Mesothelial cell of epicardium (in vitro differentiated cells): ENCODE measurements at regions not wholly inside any gene's neighbourhood (a gene's known extent, or its start where the extent isn't known, plus 50 kb on each side); places are given as distances from the start of the nearest gene placed in this dataset.

ENCODE experiments used
- DNase-seq, 2 experiments: peaks; one replicate each; pipeline ENCODE4 v3.0.0; 2021; ENCODE audit warnings: low spot score in 2 of 2; ENCODE audit not compliant: unreplicated experiment in 2 of 2
- H3K27ac Mint-ChIP-seq: 2 replicates; pipeline ENCODE4 v1.8.0; 2021; ENCODE audit warnings: mixed read lengths
- H3K27me3 Mint-ChIP-seq: 2 replicates; pipeline ENCODE4 v1.8.0; 2021; ENCODE audit warnings: low read depth, mixed read lengths
- H3K36me3 Mint-ChIP-seq: 2 replicates; pipeline ENCODE4 v1.8.0; 2021; ENCODE audit warnings: mixed read lengths
- H3K4me1 Mint-ChIP-seq: 2 replicates; pipeline ENCODE4 v1.8.0; 2021; ENCODE audit warnings: mixed read lengths
- H3K4me3 Mint-ChIP-seq: 2 replicates; pipeline ENCODE4 v1.8.0; 2021; ENCODE audit warnings: mild to moderate bottlenecking, moderate library complexity, mixed read lengths
- H3K9me3 Mint-ChIP-seq: 2 replicates; pipeline ENCODE4 v1.8.0; 2021; ENCODE audit warnings: mixed read lengths
- CTCF ChIP-seq: fragments of 200-600 bp; sonication (generic); IDR thresholded peaks from one replicate; pipeline ENCODE4 v1.5.0; 2021; ENCODE audit warnings: antibody characterized with exemption; ENCODE audit not compliant: unreplicated experiment

DNA sequence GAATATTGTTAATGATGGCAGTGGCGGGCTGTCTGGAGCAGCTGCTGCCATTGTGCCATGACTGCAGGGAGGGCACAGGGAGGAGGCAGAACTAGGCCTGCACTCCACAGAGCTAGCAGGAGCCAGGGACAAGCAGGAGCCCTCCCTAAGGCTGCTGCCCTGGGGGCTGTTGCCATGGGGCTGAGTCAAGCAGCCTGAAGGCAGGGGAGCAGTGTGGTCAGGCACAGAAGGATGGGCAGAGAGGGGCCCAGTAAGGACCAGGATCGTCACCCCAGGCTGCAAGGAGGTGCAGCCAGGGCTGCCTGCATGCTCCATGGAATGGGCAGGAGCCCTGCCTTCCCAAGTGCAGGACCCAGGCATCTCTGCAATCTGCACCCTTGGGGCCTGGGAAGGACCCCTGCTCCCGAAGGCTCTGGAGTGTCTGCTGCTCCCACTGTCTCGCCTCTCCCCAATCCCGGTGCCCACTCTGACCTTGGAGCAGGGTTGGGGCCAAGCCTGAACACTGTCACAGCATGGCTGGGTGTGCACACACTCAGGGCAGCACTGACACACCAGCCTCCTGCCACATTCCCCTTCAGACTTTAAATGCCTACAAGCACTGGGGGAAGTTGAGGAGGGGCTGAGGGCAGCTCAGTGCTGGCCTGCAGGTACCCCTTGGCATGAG lies 98.3 kb upstream of the GALNTL6 start:
- TF ChIP-seq CTCF, result no peak
- Mint-ChIP-seq H3K27ac (no peak overlapping the region), H3K9me3 (no peaks in the 10 kb centered on the region), H3K36me3 (no peaks in the 10 kb centered on the region), H3K4me3 (no peak overlapping the region), H3K4me1 (peaks cover 3% of the 10 kb centered on the region), H3K27me3 (no peaks in the 10 kb centered on the region)
- DNase-seq, result no peak

GRCh38 chr4:171710743-171711142 lies 102.5 kb upstream of the GALNTL6 start:
- no peak for DNase-seq
- H3K4me1 Mint-ChIP-seq, result no peaks in the 10 kb centered on the region
- no peak overlapping the region for H3K27ac Mint-ChIP-seq
- H3K27me3 Mint-ChIP-seq, result peaks cover 8% of the 10 kb centered on the region
- no peaks in the 10 kb centered on the region for H3K36me3 Mint-ChIP-seq
- H3K4me3 Mint-ChIP-seq, result no peak overlapping the region
- TF ChIP-seq CTCF, result no peak
- H3K9me3 Mint-ChIP-seq, result no peaks in the 10 kb centered on the region

DNA sequence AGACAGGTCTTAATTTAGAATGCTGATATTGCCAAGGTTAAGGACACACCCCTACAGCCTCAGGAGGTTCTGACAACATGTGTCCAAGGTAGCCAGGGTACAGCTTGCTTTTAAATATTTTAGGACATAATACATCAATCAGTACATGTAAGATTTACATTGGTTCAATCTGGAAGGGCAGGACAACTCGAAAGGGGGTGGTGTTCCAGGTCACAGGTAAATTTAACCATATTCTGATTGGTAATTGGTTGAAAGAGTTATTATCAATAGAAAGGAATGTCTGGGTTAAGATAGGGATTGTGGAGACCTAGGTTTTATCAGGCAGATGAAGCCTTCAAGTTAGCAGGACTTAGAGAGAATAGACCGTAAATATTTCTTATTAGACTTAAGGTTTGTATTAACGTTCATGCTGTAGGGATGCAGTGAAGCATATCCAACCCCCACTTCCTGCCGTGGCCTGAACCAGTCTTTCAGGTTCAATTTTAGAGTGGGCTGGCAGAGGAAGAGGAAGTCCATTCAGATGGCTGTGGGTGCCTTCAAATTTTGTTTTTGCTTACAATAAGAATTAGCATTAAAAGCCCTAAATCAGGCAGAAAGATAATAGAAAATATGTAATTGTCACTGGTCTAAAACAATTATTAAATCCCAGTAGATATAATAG lies 136.5 kb upstream of the GALNTL6 start:
- no peak overlapping the region for H3K4me3 Mint-ChIP-seq
- no peak overlapping the region for H3K27ac Mint-ChIP-seq
- H3K27me3 Mint-ChIP-seq, result peaks cover 2% of the 10 kb centered on the region
- H3K4me1 Mint-ChIP-seq, result peaks cover 5% of the 10 kb centered on the region
- H3K9me3 Mint-ChIP-seq, result peaks cover 5% of the 10 kb centered on the region
- no peaks in the 10 kb centered on the region for H3K36me3 Mint-ChIP-seq
- DNase-seq, result no peak
- TF ChIP-seq CTCF, result no peak

DNA sequence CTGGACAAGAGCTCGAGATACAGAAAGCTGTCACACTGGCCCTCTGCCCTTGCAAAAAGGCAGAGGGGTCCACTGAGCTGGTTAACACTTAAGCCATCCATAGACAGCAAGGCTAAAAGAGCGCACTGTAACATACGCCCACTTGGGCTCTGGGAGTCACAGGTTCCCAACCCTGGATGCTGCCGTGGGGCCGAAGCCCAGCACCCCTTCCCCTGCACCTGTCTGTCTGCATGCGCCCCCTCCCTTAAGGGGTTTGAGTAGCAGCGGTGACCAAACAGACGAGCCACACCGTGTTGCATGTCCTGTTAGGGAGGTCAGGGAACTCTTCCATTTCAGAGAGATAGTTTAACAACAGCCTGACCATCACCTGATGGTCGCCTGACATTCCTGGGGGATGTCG lies 138.4 kb upstream of the GALNTL6 start:
- Mint-ChIP-seq H3K27me3 (no peaks in the 10 kb centered on the region), H3K4me1 (no peaks in the 10 kb centered on the region), H3K36me3 (no peaks in the 10 kb centered on the region), H3K9me3 (no peaks in the 10 kb centered on the region), H3K4me3 (no peak overlapping the region), H3K27ac (no peak overlapping the region)
- TF ChIP-seq CTCF, result no peak
- DNase-seq, result no peak

- Mint-ChIP-seq H3K4me3 (no peak overlapping the region), H3K36me3 (no peaks in the 10 kb centered on the region), H3K27ac (no peak overlapping the region), H3K27me3 (no peaks in the 10 kb centered on the region), H3K9me3 (no peaks in the 10 kb centered on the region), H3K4me1 (no peaks in the 10 kb centered on the region)
- TF ChIP-seq CTCF, result no peak
- no peak for DNase-seq
These were observed 144.8 kb upstream of the GALNTL6 start for GRCh38 chr4:171668403-171668802.
